ENCODE measurements at regions not wholly inside any gene's neighbourhood (a gene's known extent, or its start where the extent isn't known, plus 50 kb on each side); places are given as distances from the start of the nearest gene placed in this dataset.

DNA sequence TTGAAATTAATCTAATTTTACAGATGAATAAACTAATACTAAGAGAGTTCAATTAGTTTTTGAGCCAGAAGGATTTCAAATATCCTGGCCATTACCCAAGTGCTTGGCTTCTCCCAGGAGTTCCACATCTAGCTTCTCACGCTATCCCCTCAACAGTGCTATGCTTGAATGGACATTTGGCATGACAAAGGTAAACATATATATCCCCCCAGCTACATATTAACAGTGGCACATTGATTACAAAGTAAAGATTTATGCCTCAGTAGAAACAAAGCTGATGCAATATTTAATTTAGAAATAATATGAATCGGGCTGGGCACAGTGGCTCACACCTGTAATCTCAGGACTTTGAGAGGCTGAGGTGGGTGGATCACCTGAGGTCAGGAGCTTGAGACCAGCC lies 434.6 kb upstream of the PRMT6 start:
- TF ChIP-seq, protein P1, sequence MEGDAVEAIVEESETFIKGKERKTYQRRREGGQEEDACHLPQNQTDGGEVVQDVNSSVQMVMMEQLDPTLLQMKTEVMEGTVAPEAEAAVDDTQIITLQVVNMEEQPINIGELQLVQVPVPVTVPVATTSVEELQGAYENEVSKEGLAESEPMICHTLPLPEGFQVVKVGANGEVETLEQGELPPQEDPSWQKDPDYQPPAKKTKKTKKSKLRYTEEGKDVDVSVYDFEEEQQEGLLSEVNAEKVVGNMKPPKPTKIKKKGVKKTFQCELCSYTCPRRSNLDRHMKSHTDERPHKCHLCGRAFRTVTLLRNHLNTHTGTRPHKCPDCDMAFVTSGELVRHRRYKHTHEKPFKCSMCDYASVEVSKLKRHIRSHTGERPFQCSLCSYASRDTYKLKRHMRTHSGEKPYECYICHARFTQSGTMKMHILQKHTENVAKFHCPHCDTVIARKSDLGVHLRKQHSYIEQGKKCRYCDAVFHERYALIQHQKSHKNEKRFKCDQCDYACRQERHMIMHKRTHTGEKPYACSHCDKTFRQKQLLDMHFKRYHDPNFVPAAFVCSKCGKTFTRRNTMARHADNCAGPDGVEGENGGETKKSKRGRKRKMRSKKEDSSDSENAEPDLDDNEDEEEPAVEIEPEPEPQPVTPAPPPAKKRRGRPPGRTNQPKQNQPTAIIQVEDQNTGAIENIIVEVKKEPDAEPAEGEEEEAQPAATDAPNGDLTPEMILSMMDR (IDR thresholded peaks at IDR 0.05) = no peak
- TF ChIP-seq POLR2A (IDR thresholded peaks at IDR 0.05) (no peak), POLR2AphosphoS5 (IDR thresholded peaks at IDR 0.05) (no peak)
